Epithelial cell of proximal tubule (primary cell): ENCODE measurements at regions not wholly inside any gene's neighbourhood (a gene's known extent, or its start where the extent isn't known, plus 50 kb on each side); places are given as distances from the start of the nearest gene placed in this dataset.

ENCODE experiments used
- DNase-seq: peaks from one replicate; pipeline ENCODE4 v3.0.0-alpha.2; 2011; ENCODE audit warnings: low read depth
- H3K4me3 ChIP-seq: 2 replicates; pipeline ENCODE4 v1.5.1; 2011; ENCODE audit warnings: low read depth, mild to moderate bottlenecking, low read length
- TF ChIP-seq, protein P1 (sequence below): conservative IDR thresholded peaks from 2 replicates; pipeline ENCODE4 v1.5.1; 2012; ENCODE audit warnings: low read depth, mild to moderate bottlenecking, low read length

DNA sequence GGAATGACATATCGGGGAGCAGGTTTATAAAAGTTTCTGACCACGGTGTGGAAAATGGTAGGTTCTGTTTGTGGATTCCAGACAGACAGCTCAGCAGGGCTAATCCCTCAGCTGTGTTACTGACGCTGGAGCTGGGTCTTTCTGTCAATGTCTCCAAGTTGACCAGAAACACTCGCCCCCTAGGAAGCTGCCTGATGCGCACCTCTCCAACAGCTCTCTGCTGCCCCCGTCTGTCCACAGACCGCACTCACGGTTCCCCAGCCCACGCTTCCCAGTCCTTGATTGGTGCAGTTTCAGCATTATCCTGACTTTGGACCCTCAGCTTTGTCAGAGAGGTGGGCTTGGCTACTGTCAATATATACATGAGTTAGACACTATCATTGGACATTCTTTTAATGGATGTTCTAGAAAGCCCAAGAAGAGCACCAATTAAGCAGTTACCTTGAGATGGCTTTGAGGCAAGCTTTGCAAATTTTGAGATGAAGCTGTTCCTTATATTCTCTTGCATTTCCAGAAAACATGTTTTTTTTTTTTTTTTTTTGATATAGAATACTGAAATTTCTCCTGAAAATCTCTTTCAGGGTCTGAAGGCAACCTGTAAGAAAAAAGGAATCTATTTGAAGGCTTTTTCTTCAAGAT is 98.9 kb upstream of the TBC1D5 start:
- H3K4me3 ChIP-seq: no peak overlapping the region
- no peak for DNase-seq
- TF ChIP-seq, protein P1, sequence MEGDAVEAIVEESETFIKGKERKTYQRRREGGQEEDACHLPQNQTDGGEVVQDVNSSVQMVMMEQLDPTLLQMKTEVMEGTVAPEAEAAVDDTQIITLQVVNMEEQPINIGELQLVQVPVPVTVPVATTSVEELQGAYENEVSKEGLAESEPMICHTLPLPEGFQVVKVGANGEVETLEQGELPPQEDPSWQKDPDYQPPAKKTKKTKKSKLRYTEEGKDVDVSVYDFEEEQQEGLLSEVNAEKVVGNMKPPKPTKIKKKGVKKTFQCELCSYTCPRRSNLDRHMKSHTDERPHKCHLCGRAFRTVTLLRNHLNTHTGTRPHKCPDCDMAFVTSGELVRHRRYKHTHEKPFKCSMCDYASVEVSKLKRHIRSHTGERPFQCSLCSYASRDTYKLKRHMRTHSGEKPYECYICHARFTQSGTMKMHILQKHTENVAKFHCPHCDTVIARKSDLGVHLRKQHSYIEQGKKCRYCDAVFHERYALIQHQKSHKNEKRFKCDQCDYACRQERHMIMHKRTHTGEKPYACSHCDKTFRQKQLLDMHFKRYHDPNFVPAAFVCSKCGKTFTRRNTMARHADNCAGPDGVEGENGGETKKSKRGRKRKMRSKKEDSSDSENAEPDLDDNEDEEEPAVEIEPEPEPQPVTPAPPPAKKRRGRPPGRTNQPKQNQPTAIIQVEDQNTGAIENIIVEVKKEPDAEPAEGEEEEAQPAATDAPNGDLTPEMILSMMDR: peak; percentile 98

DNA sequence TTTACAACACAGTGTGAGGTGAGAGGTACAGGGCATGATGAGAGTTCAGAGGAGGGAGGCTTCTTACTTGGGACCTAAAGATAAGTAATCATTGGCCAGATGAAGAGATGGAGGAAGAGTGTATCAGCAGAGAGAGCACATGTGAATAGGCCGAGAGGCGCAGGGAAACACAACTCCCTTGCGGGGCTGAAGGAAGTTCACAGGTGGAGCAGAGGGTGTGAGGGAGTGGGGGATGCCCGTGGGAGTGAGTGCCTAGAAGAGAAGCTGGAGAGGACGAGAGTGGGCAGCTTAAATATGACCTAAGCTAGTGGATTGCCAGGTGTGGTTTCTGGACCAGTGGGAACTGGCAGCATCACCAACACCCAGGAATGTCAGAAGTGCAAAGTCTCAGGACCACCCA is 98.2 kb upstream of the TBC1D5 start:
- no peak for DNase-seq

DNA sequence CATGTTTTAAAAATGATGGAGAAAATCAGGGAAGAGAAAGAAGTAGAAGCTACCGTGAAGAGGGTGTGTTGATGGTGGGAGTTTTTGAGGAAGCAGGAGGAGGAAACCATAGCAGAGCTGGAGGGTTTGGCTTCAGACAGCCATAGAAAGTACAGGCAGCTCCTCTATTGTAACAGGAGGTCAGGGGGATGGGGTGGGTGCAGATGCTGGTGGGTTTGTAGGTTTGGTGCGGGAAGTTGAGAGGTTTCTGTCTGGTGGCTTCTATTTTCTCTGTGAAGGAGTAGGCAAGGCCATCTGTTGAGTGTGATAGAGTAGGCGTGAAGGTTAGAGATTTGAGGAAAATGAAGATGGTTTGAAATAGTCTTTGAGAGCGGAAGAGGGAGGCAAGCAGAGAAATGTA is 97.7 kb upstream of the TBC1D5 start:
- DNase-seq: no peak
- TF ChIP-seq, protein P1: no peak
- no peak overlapping the region for H3K4me3 ChIP-seq

More for the DNA sequence above, 98.2 kb upstream of the TBC1D5 start:
- TF ChIP-seq, protein P1: no peak
- H3K4me3 ChIP-seq: no peak overlapping the region

DNA sequence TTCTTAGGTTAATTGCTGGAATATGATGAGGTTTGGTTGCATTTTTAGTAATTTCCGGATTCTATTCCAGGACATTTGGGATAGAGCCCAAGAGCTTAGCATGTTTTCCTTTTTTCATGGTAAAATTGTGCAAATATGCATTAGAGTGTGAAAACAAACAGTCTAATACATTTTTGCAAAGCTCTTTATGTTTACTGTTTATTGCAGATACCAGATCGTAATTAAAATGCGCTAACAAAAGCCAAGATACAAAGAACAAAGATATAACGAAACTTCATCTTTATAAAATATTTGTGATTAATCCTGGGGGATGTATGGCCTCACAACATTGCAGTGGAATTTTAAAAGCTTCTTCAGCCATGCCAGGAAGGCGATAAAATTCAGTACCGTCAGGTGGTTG is 94.5 kb upstream of the TBC1D5 start:
- TF ChIP-seq, protein P1: no peak
- DNase-seq: no peak
- H3K4me3 ChIP-seq: no peak overlapping the region

DNA sequence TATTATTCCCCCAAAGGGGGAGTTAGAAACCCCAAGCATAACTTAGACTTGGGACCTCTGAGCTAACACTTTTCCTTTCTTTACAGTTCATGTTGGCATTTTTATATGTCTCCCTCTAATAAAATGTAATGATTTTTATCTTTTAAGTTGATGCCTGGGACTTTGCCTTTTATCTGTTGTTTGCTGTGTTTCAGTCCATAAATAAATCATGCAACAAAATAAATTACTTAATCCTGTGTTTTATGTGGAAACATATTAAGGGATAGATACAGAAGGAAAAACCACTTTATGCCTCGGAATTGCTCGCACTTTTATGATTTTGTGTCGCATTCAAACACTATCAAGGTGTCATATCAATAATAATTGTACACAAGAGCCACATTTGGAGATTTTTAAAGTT is 93.7 kb upstream of the TBC1D5 start:
- no peak overlapping the region for H3K4me3 ChIP-seq
- no peak for DNase-seq
- TF ChIP-seq, protein P1: no peak

DNA sequence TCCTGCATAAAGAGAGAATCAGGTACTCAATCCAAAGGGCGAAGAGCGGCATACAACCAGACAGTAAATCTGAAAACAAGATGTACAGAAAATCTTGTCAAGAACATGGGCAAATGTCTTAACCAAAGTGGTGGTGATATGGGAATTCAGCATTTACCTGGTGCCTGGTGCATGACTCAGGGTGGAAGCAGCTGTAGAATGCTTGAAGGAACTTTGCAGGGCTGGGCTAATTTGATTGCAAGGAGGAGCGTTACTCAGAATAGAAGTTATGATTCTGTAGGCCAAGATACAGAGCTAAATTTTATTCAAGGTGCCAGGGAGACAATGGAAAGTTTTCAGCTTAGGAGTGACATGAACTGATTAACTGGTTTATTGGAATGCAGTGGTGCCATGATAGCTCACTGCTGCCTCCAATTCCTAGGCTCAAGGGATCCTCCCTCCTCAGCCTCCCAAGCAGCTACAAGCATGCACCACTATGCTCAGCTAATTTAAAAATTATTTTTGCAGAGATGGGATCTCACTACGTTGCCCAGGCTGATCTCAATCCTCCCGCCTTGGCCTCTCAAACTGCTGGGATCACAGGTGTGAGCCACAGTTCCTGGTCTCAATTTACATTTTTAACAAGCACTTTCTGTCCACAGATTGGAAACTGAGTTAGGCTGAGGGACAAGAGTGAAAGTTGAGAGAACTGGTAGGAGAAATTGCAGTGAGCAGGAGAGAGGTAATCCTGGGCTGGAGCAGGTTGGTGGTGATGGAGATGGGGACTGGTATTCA is 91.5 kb upstream of the TBC1D5 start:
- DNase-seq: no peak
- no peak overlapping the region for H3K4me3 ChIP-seq
- TF ChIP-seq, protein P1: no peak
